ENCODE measurements at regions not wholly inside any gene's neighbourhood (a gene's known extent, or its start where the extent isn't known, plus 50 kb on each side); places are given as distances from the start of the nearest gene placed in this dataset.

DNA sequence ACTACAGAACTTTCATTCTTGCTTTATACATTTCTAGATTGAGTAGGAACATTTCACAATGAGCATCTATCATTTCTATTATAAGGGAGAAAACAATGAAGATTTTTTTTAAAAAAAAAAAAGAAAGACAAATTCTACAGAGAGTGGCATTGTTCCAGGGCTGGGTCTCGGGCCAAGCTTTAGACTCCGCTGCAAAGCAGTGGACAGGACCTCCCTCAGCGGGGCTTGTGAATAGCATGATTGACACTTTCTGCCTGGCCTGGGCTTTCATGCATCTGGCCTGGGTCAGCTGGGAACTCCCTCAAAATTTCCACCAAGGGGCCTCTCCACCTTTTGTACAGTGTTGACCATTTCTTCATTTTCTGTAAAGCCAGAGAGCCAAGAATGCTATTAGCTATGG, 55.8 kb upstream of the HIVEP2 start:
- no peak for TF ChIP-seq CHD2 (IDR thresholded peaks at IDR 0.05; ENCODE audit: low read length, partially characterized antibody)
- TF ChIP-seq EP300 (IDR thresholded peaks at IDR 0.05; ENCODE audit: borderline replicate concordance in 1 of 2, low read depth in 1 of 2, low read length in 1 of 2), result no peak
- no peak for TF ChIP-seq YY1 (IDR thresholded peaks at IDR 0.05; ENCODE audit: low read depth)
- TF ChIP-seq, protein P1, sequence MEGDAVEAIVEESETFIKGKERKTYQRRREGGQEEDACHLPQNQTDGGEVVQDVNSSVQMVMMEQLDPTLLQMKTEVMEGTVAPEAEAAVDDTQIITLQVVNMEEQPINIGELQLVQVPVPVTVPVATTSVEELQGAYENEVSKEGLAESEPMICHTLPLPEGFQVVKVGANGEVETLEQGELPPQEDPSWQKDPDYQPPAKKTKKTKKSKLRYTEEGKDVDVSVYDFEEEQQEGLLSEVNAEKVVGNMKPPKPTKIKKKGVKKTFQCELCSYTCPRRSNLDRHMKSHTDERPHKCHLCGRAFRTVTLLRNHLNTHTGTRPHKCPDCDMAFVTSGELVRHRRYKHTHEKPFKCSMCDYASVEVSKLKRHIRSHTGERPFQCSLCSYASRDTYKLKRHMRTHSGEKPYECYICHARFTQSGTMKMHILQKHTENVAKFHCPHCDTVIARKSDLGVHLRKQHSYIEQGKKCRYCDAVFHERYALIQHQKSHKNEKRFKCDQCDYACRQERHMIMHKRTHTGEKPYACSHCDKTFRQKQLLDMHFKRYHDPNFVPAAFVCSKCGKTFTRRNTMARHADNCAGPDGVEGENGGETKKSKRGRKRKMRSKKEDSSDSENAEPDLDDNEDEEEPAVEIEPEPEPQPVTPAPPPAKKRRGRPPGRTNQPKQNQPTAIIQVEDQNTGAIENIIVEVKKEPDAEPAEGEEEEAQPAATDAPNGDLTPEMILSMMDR (IDR thresholded peaks at IDR 0.05), result no peak
- TF ChIP-seq POLR2AphosphoS5 (IDR thresholded peaks at IDR 0.05; ENCODE audit: low read depth, low read length), result no peak
- no peak for TF ChIP-seq ELF1 (IDR thresholded peaks at IDR 0.05)
- no peak for TF ChIP-seq SMC3 (IDR thresholded peaks at IDR 0.05; ENCODE audit: low read depth, low read length)
- TF ChIP-seq EZH2phosphoT487 (IDR thresholded peaks at IDR 0.05; ENCODE audit: borderline replicate concordance, low read depth), result no peak
- TF ChIP-seq TAF1 (IDR thresholded peaks at IDR 0.05; ENCODE audit: borderline replicate concordance, low read depth, low read length), result no peak
- TF ChIP-seq RCOR1 (IDR thresholded peaks at IDR 0.05; ENCODE audit: low read length), result no peak
- no peak for TF ChIP-seq FOXM1 (IDR thresholded peaks at IDR 0.05; ENCODE audit: low read depth)
- TF ChIP-seq RAD21 (IDR thresholded peaks at IDR 0.05; ENCODE audit: low read length), result no peak

All from SK-N-SH (cell line).